Activated T-helper 1 cell treated with anti-CD3 and anti-CD28 coated beads, Interleukin-12 subunit alpha, Interleukin-12 subunit beta, Interleukin-2, Interleukin-4 antibody, amounts not matched to agents 30 ng/mL and 10 ng/mL and 1 ng/mL, durations not matched to agents 14 hours and 24 hours and 36 hours (primary cell): ENCODE measurements at regions not wholly inside any gene's neighbourhood (a gene's known extent, or its start where the extent isn't known, plus 50 kb on each side); places are given as distances from the start of the nearest gene placed in this dataset.

ENCODE experiments used
- DNase-seq: peaks from one replicate; pipeline ENCODE4 v3.0.0; 2021; ENCODE audit warnings: low spot score
- H3K27ac Mint-ChIP-seq: one replicate; pipeline ENCODE4 v1.8.0; 2021; ENCODE audit warnings: mild to moderate bottlenecking, mixed read lengths
- H3K27me3 Mint-ChIP-seq: one replicate; pipeline ENCODE4 v1.8.0; 2022; ENCODE audit warnings: mild to moderate bottlenecking, moderate library complexity, mixed read lengths; ENCODE audit not compliant: insufficient read depth
- H3K36me3 Mint-ChIP-seq: one replicate; pipeline ENCODE4 v1.8.0; 2021; ENCODE audit warnings: low read depth, mixed read lengths
- H3K4me1 Mint-ChIP-seq: one replicate; pipeline ENCODE4 v1.8.0; 2021; ENCODE audit warnings: low read depth, mixed read lengths
- H3K4me3 Mint-ChIP-seq: one replicate; pipeline ENCODE4 v1.8.0; 2021; ENCODE audit warnings: mild to moderate bottlenecking, moderate library complexity, mixed read lengths
- H3K9me3 Mint-ChIP-seq: one replicate; pipeline ENCODE4 v1.8.0; 2021; ENCODE audit warnings: mixed read lengths
- intact Hi-C: fragments of 100-400 bp; cut with micrococcal nuclease; formaldehyde crosslinking; loops from one replicate; pipeline ENCODE4 v1.15.1; 2024

DNA sequence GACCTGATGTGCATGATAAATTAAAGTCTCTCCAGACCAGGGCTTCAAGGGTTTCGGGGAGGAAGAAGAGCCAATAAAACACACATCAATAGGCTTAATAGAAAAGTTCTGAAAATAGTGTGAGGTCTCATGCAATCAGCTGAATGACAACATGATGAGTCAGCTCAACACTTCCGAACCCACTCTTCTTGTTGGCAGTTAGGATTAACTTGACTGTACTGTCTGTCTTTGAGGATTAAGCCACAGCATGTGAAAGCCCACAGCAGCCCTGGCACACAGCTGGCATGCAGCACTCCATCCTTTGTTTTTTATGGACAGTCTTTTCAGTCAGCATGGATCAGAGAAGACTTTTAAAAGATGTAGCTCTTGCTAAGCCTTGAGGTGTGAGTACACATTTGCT, 526.9 kb upstream of the VSTM2A start:
- H3K36me3 Mint-ChIP-seq, result no peaks in the 10 kb centered on the region
- DNase-seq, result no peak
- peaks cover 32% of the 10 kb centered on the region for H3K9me3 Mint-ChIP-seq
- H3K4me3 Mint-ChIP-seq, result no peak overlapping the region
- no peaks in the 10 kb centered on the region for H3K4me1 Mint-ChIP-seq
- no peak overlapping the region for H3K27ac Mint-ChIP-seq
- intact Hi-C loops, result no loop called here
- H3K27me3 Mint-ChIP-seq, result no peaks in the 10 kb centered on the region

DNA sequence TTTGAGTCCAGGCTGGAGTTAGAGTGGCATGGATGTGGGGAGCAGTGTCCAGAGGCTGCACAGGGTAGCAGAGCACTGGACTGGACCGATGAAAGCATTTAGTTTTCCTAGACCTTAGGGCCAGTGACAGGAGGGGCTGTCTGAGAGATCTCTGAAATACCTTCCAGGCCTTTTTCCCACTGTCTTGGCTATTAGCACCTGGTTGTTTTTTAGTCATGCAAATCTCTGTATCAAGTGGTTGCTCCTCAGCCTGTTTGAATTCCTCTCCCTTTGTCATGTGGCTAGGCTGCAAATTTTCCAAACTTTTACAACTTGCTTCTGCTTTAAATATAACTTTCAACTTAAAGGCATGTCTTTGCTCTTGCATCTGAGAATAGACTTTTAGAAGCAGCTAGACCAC, 504.3 kb upstream of the VSTM2A start:
- no peaks in the 10 kb centered on the region for H3K36me3 Mint-ChIP-seq
- no peak for DNase-seq
- no peak overlapping the region for H3K4me3 Mint-ChIP-seq
- H3K9me3 Mint-ChIP-seq, result peaks cover 20% of the 10 kb centered on the region
- no peaks in the 10 kb centered on the region for H3K27me3 Mint-ChIP-seq
- H3K27ac Mint-ChIP-seq, result no peak overlapping the region
- intact Hi-C loops, result no loop called here
- H3K4me1 Mint-ChIP-seq, result no peaks in the 10 kb centered on the region

DNA sequence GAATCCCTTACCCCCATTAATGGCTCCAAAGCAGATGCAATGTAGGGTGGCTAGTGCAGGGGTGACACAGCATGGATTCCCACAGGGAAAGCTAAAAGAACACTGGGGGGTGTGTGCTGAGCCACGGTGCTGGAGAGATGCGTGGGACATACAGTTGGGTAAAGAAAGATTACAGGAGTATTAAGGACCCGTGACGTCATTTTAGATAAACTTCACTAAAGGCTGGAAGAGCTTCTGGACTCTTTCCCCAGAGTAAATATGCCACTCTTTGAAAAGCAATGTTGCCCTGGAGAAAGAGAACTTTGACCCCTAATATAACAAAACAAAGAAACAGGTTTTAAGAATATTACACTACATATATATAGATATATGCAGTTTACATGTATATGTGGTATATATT, 481.5 kb upstream of the VSTM2A start:
- Mint-ChIP-seq H3K36me3 (no peaks in the 10 kb centered on the region), H3K4me3 (no peak overlapping the region), H3K9me3 (peaks cover 29% of the 10 kb centered on the region), H3K4me1 (no peaks in the 10 kb centered on the region), H3K27me3 (no peaks in the 10 kb centered on the region), H3K27ac (no peak overlapping the region)
- DNase-seq, result no peak
- intact Hi-C loops, result no loop called here

DNA sequence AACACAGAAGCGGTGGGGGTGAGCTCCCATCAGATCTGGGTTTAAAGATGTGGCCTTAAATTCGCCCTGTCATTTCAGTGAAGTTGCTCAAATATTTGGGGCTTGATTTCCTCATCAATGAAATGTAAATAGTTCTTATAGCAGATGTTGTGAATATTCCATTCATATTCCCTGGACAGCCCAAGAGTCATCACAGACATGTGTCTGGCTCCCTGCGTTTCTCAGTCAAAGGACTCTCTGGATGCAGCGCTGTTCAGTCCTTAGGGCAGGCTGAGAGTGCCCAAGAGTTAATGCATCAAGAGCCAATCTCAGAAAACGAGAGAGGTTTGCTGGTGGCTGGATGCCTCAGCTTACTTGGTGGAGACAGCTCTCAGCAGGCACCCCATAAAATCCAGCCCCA, 475.5 kb upstream of the VSTM2A start:
- no peak overlapping the region for H3K27ac Mint-ChIP-seq
- no peaks in the 10 kb centered on the region for H3K4me1 Mint-ChIP-seq
- H3K27me3 Mint-ChIP-seq, result no peaks in the 10 kb centered on the region
- no peaks in the 10 kb centered on the region for H3K36me3 Mint-ChIP-seq
- intact Hi-C loops, result no loop called here
- no peak overlapping the region for H3K4me3 Mint-ChIP-seq
- DNase-seq, result no peak
- H3K9me3 Mint-ChIP-seq, result peaks cover 19% of the 10 kb centered on the region

DNA sequence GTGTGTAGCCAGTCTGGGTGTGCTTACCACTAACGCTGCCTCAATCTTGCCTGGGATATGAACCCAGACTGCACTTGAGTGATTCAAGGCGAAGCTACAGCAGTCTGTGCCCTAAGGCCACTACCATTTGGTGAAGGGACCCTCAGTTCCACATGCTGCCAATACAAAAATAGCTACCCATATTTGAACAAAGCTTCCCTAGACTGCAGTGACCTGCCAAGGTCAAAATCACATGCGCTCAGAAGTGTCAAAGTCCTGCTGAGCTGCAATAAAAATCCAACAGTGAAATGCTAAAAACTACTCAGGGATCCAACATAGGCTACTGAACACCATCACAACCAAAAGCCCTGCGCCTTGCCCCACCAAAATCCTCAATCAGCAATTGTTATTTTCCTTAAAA, 472.3 kb upstream of the VSTM2A start:
- Mint-ChIP-seq H3K36me3 (no peaks in the 10 kb centered on the region), H3K4me1 (no peaks in the 10 kb centered on the region), H3K4me3 (no peak overlapping the region), H3K27ac (no peak overlapping the region), H3K27me3 (no peaks in the 10 kb centered on the region), H3K9me3 (peaks cover 23% of the 10 kb centered on the region)
- no peak for DNase-seq
- intact Hi-C loops, result no loop called here

DNA sequence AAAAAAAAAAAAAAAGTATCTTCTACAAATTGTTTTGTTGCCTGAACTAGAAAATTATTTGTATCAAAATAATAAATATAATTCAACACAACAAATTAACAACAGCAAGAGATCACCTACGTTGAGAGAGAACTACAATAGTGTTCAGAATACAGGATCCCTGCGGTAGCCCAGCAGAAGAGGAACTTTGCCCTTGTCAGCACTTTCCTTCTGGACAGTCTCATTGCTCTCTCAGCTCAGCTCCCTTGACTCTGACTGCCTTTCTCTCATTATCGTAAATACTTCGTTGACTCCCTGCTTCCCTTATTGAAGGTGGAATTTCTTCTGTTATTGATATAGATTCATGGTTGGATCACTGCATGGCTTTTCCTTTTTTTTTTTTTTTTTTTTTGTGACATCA, 469.5 kb upstream of the VSTM2A start:
- Mint-ChIP-seq H3K4me1 (no peaks in the 10 kb centered on the region), H3K9me3 (peaks cover 26% of the 10 kb centered on the region), H3K36me3 (no peaks in the 10 kb centered on the region), H3K27ac (no peak overlapping the region), H3K27me3 (no peaks in the 10 kb centered on the region), H3K4me3 (no peak overlapping the region)
- intact Hi-C loops, result no loop called here
- DNase-seq, result no peak

DNA sequence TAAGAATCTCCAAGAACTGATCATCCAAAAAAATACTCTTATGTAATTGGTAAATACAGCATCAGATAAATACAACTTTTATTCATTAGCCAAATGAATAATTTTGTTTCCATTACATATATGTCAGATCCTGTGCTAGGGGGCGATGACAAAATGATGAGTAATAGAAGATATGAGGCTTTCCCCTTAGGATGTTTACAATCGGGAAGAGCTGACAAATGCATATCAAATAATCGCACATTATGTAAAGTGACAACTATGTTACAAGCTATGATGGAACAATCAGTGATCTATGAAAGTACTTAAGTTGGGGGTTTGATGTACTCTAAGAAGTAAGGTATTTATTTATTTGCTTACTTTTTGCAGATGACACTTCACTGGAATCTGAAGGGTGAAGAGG, 465.6 kb upstream of the VSTM2A start:
- intact Hi-C loops, result no loop called here
- DNase-seq, result no peak
- Mint-ChIP-seq H3K4me3 (no peak overlapping the region), H3K27me3 (no peaks in the 10 kb centered on the region), H3K4me1 (no peaks in the 10 kb centered on the region), H3K27ac (no peak overlapping the region), H3K9me3 (peaks cover 31% of the 10 kb centered on the region), H3K36me3 (no peaks in the 10 kb centered on the region)

DNA sequence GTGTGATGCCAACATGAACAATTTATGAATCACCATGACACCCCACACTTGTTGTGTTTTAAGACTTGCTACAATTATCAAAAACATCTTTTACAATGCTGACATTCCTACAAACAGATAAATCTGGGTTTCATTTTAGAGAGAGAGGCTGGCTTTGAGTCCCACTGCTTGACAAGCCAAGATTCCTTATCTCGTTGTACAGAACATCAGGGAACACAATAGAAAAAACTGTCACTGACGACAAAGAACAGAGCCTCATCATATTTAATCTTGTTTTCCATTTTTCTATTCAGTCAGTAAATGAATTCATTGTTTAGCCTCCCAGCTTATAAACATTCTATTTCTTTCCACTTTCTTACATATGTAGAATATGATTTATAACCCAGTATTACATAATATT, 461.6 kb upstream of the VSTM2A start:
- Mint-ChIP-seq H3K4me1 (no peaks in the 10 kb centered on the region), H3K36me3 (no peaks in the 10 kb centered on the region), H3K27me3 (no peaks in the 10 kb centered on the region), H3K9me3 (peaks cover 24% of the 10 kb centered on the region), H3K27ac (no peak overlapping the region), H3K4me3 (no peak overlapping the region)
- intact Hi-C loops, result no loop called here
- DNase-seq, result no peak

DNA sequence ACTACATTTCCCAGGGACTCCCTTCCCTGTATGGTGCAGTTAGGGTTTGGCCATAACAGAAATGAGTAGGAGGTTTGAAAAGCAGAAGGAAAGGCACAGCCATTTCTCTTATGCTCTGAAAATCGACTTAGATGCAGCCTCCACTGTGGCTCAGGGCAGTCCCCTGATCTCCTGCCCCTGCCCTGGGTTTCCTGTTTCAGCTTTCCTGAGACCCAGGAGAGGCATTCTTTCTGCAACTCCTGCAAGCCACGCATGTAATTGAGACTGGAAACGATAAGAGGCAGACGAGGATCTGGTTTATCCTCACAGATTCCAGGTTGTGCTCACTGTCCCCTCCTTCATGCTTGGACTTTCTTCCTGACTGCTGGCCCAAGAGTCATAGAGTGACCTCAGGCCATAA, 461.2 kb upstream of the VSTM2A start:
- H3K27ac Mint-ChIP-seq, result no peak overlapping the region
- H3K4me3 Mint-ChIP-seq, result no peak overlapping the region
- H3K4me1 Mint-ChIP-seq, result no peaks in the 10 kb centered on the region
- DNase-seq, result no peak
- no peaks in the 10 kb centered on the region for H3K36me3 Mint-ChIP-seq
- intact Hi-C loops, result no loop called here
- peaks cover 24% of the 10 kb centered on the region for H3K9me3 Mint-ChIP-seq
- H3K27me3 Mint-ChIP-seq, result no peaks in the 10 kb centered on the region

DNA sequence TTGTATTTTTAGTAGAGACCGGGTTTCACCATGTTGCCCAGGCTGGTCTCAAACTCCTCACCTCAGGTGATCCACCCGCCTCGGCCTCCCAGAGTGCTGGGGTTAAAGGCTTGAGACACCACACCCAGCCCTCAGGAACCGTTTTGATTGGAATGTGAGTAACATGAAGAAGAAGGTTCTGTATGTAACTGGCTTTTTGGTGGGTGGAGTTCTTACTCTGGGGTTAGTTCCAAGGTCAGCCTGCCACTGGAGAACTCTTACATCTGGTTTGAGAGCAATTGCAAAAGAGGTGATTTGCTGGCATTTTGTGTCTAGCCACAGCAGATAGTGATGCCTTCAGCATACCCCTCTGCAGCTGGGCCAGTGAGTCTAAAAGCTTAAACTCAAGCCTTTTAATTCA, 457.8 kb upstream of the VSTM2A start:
- intact Hi-C loops, result no loop called here
- Mint-ChIP-seq H3K4me3 (no peak overlapping the region), H3K27me3 (no peaks in the 10 kb centered on the region), H3K36me3 (no peaks in the 10 kb centered on the region), H3K4me1 (no peaks in the 10 kb centered on the region), H3K27ac (no peak overlapping the region), H3K9me3 (peaks cover 22% of the 10 kb centered on the region)
- DNase-seq, result no peak

DNA sequence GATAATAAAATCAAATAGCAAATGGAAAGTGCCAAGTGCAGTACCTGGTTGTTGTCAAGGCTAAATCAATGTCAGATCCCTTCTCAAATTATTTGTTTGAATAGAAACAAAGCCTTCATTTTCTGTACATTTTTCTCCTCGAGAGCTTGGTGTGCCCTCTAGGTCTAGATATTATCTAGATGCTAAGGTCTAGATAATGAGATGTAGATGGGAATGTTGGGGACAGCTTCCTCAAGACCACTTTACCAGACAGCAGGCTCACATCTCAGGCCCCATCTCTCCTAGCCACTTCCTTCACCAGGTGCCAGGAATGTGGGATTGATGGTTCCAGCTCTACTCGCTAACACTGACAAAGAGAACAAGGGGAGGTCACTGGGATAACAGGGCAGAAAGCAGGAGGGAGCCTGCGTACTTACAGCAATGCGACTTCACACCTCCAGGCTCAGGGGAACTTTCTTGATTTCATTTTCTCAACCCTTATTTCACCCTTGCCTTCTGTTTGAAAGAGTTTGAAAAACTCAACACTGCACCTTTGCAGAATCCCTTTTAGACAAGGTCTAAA, 451.4 kb upstream of the VSTM2A start:
- intact Hi-C loops, result no loop called here
- Mint-ChIP-seq H3K9me3 (peaks cover 34% of the 10 kb centered on the region), H3K4me1 (no peaks in the 10 kb centered on the region), H3K27me3 (no peaks in the 10 kb centered on the region), H3K27ac (no peak overlapping the region), H3K4me3 (no peak overlapping the region), H3K36me3 (no peaks in the 10 kb centered on the region)
- DNase-seq, result no peak

DNA sequence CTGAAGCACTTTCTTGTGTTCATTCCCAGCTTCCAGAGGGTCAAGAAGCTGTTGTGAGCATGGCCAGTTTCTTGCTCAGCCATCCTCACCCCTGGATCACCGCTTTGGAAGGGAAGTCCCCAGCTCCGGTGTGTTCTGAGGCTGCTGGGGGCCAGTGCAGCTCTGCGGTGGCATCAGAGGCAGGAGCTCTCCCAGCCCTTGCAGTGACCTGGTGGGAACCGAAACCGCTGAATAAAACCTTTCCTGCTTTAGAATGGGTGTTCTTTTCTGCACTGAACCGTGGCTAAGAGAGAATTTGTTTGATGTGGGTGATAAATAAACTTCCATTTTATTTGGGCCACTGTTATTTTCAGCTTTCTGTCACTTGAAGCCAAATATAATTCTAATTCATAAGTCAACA, 450.9 kb upstream of the VSTM2A start:
- peaks cover 34% of the 10 kb centered on the region for H3K9me3 Mint-ChIP-seq
- no peak overlapping the region for H3K27ac Mint-ChIP-seq
- H3K36me3 Mint-ChIP-seq, result no peaks in the 10 kb centered on the region
- no peak for DNase-seq
- no peak overlapping the region for H3K4me3 Mint-ChIP-seq
- no peaks in the 10 kb centered on the region for H3K4me1 Mint-ChIP-seq
- no peaks in the 10 kb centered on the region for H3K27me3 Mint-ChIP-seq
- intact Hi-C loops, result no loop called here

DNA sequence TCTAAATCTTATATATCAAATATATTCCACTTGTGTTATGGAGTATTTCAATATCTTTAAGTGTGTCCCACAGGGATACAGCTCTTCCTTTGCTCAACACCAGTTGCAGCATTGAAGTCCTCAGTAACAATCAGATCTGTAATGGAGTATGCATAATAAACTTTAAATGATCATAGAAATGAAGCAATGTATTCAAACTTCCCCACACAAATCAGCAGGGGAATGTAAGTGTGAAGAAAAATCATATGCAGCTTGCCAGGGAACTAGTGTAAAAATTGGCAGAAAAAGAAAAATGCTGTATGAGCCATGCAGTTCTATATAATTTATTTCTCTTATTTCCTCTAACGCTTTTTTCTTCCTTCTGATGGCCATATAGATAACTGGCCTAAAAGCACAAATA, 444.3 kb upstream of the VSTM2A start:
- Mint-ChIP-seq H3K36me3 (no peaks in the 10 kb centered on the region), H3K27ac (no peak overlapping the region), H3K9me3 (peaks cover 33% of the 10 kb centered on the region), H3K27me3 (no peaks in the 10 kb centered on the region), H3K4me3 (no peak overlapping the region), H3K4me1 (no peaks in the 10 kb centered on the region)
- DNase-seq, result no peak
- intact Hi-C loops, result no loop called here

DNA sequence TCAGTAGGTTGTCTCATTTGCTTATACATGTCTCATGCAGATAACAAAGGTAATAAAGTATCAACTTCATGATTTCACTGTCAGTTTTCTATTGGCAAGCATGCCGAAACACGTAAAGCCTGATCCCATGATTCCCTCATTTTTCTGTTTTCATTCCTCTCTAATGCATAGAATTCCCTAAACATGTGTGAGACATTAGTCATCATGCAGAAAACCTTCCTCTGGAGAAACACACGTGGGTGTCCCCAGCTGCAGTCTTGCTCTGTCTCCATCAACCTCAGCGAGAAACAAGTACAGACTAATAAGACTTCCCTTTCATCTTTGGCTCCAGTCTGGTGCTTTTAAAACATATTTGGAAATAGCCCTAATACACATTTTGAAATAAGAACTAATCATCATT, 432.7 kb upstream of the VSTM2A start:
- H3K4me1 Mint-ChIP-seq, result no peaks in the 10 kb centered on the region
- H3K27me3 Mint-ChIP-seq, result no peaks in the 10 kb centered on the region
- H3K27ac Mint-ChIP-seq, result no peak overlapping the region
- intact Hi-C loops, result no loop called here
- H3K9me3 Mint-ChIP-seq, result peaks cover 17% of the 10 kb centered on the region
- no peaks in the 10 kb centered on the region for H3K36me3 Mint-ChIP-seq
- no peak for DNase-seq
- H3K4me3 Mint-ChIP-seq, result no peak overlapping the region
